Adrenal gland (tissue), 5 donors: ENCODE measurements at regions not wholly inside any gene's neighbourhood (a gene's known extent, or its start where the extent isn't known, plus 50 kb on each side); places are given as distances from the start of the nearest gene placed in this dataset.

Source experiments
- CTCF ChIP-seq, 6 experiments: fragments of 450-650 bp in 4 of 6; fragments of 200-600 bp in 2 of 6; sonication (generic) in 1 of 6; IDR thresholded peaks; 1 replicate in 5 of 6; 2 replicates in 1 of 6; pipeline versions ENCODE4 v1.5.1 to v1.8.0; 2016 to 2021; ENCODE audit warnings: antibody characterized with exemption in 6 of 6, mild to moderate bottlenecking in 2 of 6, moderate library complexity in 1 of 6
- POLR2A ChIP-seq, 2 donors: fragments of 450-650 bp; IDR thresholded peaks; one replicate each; pipeline ENCODE4 v1.6.1; 2017; ENCODE audit warnings: antibody characterized with exemption in 2 of 2, mild to moderate bottlenecking in 2 of 2, moderate library complexity in 1 of 2
- donor health status: DM: no; HTN: no; CAD: no.

- no peak for TF ChIP-seq CTCF (IDR thresholded peaks at IDR 0.05)
- TF ChIP-seq POLR2A (IDR thresholded peaks at IDR 0.05) = no peak
Observed at GRCh38 chr5:66238435-66238834, 94.3 kb downstream of the SREK1 start.
